Progenitor cell of endocrine pancreas (in vitro differentiated cells): ENCODE measurements at regions not wholly inside any gene's neighbourhood (a gene's known extent, or its start where the extent isn't known, plus 50 kb on each side); places are given as distances from the start of the nearest gene placed in this dataset.

Experiments used
- DNase-seq: peaks from one replicate; pipeline ENCODE4 v3.0.0; 2021; ENCODE audit warnings: low spot score; ENCODE audit not compliant: unreplicated experiment
- H3K27ac Mint-ChIP-seq: 2 replicates; pipeline ENCODE4 v1.8.0; 2021; ENCODE audit warnings: mild to moderate bottlenecking, moderate library complexity, mixed read lengths
- H3K27me3 Mint-ChIP-seq: 2 replicates; pipeline ENCODE4 v1.8.0; 2021; ENCODE audit warnings: mixed read lengths
- H3K36me3 Mint-ChIP-seq: 2 replicates; pipeline ENCODE4 v1.8.0; 2022; ENCODE audit warnings: mixed read lengths; ENCODE audit not compliant: insufficient read depth
- H3K4me1 Mint-ChIP-seq: 2 replicates; pipeline ENCODE4 v1.8.0; 2021; ENCODE audit warnings: low read depth, mixed read lengths
- H3K4me3 Mint-ChIP-seq: 2 replicates; pipeline ENCODE4 v1.8.0; 2021; ENCODE audit warnings: low read depth, mild to moderate bottlenecking, moderate library complexity, mixed read lengths
- H3K9me3 Mint-ChIP-seq: 2 replicates; pipeline ENCODE4 v1.8.0; 2021; ENCODE audit warnings: low read depth, mixed read lengths
- TF ChIP-seq, protein P1 (sequence below): fragments of 200-600 bp; sonication (generic); IDR thresholded peaks from one replicate; pipeline ENCODE4 v1.5.0; 2021; ENCODE audit warnings: antibody characterized with exemption, mild to moderate bottlenecking; ENCODE audit not compliant: unreplicated experiment

DNA sequence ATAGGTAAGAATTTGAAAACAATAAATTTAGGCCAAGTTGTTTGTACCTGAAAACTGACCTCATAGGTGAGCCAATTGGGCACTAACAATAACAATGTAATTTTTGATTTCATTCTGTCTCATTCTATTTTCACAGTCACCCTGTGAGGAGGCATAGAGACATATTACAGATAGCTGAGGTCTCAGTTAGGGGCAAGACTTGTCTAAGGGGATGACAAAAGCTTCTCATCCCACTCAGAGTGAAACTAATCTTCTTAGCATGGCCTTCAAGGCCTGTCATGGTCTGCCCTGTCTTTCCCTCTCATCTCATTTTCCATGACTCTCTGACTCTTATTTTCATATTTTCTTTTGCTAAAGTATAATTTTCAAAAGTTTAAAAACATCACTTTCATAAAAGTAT, 562.0 kb upstream of the TNP1 start:
- Mint-ChIP-seq H3K27me3 (peaks cover 2% of the 10 kb centered on the region), H3K36me3 (peaks cover 5% of the 10 kb centered on the region), H3K4me3 (no peak overlapping the region), H3K27ac (no peak overlapping the region), H3K4me1 (no peaks in the 10 kb centered on the region), H3K9me3 (peaks cover 5% of the 10 kb centered on the region)
- DNase-seq: no peak
- TF ChIP-seq, protein P1, sequence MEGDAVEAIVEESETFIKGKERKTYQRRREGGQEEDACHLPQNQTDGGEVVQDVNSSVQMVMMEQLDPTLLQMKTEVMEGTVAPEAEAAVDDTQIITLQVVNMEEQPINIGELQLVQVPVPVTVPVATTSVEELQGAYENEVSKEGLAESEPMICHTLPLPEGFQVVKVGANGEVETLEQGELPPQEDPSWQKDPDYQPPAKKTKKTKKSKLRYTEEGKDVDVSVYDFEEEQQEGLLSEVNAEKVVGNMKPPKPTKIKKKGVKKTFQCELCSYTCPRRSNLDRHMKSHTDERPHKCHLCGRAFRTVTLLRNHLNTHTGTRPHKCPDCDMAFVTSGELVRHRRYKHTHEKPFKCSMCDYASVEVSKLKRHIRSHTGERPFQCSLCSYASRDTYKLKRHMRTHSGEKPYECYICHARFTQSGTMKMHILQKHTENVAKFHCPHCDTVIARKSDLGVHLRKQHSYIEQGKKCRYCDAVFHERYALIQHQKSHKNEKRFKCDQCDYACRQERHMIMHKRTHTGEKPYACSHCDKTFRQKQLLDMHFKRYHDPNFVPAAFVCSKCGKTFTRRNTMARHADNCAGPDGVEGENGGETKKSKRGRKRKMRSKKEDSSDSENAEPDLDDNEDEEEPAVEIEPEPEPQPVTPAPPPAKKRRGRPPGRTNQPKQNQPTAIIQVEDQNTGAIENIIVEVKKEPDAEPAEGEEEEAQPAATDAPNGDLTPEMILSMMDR: no peak

DNA sequence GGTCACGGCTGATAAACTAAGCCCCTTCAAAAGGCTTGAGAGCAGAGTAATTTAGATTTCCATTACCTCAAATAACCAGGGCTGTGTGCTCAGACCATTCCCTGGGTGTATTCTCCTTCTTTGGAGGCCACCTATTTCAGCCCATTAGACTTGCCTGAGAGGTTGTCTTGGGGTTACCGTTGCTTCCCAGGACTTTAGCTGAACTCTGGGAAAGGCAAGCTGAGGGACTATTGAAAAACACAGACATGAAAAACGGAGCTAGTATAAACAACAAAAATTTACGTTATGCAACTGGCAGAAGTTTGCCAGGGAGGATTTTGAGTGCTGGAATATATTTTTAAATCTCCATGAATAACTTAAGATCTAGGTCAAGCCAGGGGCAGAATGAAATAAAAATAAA, 561.0 kb upstream of the TNP1 start:
- no peak for DNase-seq
- TF ChIP-seq, protein P1: no peak
- no peaks in the 10 kb centered on the region for H3K4me1 Mint-ChIP-seq
- no peak overlapping the region for H3K27ac Mint-ChIP-seq
- peaks cover 2% of the 10 kb centered on the region for H3K27me3 Mint-ChIP-seq
- no peak overlapping the region for H3K4me3 Mint-ChIP-seq
- H3K36me3 Mint-ChIP-seq: peaks cover 5% of the 10 kb centered on the region
- H3K9me3 Mint-ChIP-seq: peaks cover 5% of the 10 kb centered on the region

DNA sequence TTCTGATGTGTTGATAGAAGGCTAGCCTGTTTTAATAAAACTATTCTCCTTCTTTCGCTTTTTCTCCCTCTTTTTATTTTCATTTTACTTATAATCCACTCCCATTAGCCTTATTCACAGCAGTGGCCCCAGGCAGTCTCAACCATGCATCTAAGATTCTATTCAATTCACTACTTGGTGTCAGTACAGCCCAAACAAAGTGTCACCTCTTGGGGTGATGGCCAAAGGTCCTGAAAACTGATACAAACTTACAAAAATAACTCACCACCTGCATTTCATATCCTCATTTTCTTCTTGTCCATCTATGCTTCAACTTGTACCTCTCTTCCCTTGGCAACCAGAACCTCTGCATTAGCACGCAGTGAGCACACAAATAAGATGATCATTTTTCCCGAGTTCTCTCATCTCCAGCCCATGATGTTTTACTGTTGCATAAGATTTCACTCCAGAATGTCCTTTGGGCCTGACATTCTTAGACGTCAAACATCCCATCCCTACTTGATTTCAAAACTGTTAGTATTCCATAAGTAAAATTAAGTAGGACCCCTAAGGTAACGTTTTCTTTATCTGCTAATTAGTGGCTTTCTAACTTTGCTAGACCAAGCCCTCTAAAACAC, 559.3 kb upstream of the TNP1 start:
- TF ChIP-seq, protein P1: no peak
- Mint-ChIP-seq H3K4me1 (no peaks in the 10 kb centered on the region), H3K27ac (no peak overlapping the region)

DNA sequence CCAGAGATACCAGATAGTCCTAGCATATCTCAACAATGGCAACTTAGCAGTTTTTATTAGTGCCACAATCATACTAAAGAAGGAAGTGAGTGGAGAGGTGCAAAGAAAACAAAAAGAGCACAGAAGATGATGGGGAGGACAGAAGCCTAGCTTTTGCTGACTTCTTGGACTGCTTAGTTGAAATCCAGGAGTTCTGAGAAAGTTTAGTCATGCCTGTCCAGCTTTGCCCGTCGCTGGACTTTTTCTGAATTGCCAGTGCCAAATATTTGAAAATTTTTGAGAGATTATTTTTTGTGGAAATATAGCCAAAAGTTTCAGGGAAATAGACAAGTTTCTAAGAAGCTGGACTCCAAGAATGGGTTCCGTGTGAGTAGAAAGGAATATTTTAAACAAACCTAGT, 558.7 kb upstream of the TNP1 start:
- Mint-ChIP-seq H3K9me3 (no peaks in the 10 kb centered on the region), H3K4me3 (no peak overlapping the region)

More for the DNA sequence above, 559.3 kb upstream of the TNP1 start:
- DNase-seq: no peak
- no peaks in the 10 kb centered on the region for H3K9me3 Mint-ChIP-seq
- H3K4me3 Mint-ChIP-seq: no peak overlapping the region
- H3K27me3 Mint-ChIP-seq: peaks cover 2% of the 10 kb centered on the region
- no peaks in the 10 kb centered on the region for H3K36me3 Mint-ChIP-seq

DNA sequence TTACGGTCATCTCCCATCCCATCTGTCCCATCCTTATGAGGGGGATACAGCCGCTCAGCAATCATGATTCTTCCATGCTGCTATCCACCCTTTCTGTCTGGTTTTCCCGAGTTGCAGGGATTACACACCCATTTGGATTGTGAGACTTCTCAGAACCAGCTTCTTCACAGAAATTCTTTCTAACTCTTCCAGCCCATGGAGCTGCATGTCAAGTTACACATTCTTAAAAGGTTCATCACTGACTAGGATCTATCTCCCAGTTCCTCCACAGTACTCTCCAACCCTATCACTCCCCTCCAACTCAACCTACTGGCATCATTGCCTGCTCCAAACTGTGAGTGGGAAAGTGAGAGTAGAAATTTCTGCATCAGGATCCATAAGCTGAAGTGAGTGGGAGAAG, 558.2 kb upstream of the TNP1 start:
- H3K27me3 Mint-ChIP-seq: peaks cover 2% of the 10 kb centered on the region
- H3K9me3 Mint-ChIP-seq: no peaks in the 10 kb centered on the region
- H3K4me1 Mint-ChIP-seq: no peaks in the 10 kb centered on the region
- no peak for DNase-seq
- H3K27ac Mint-ChIP-seq: no peak overlapping the region
- H3K4me3 Mint-ChIP-seq: no peak overlapping the region
- H3K36me3 Mint-ChIP-seq: no peaks in the 10 kb centered on the region
- TF ChIP-seq, protein P1: no peak

More for the DNA sequence above, 558.7 kb upstream of the TNP1 start:
- H3K36me3 Mint-ChIP-seq: no peaks in the 10 kb centered on the region
- peaks cover 2% of the 10 kb centered on the region for H3K27me3 Mint-ChIP-seq
- no peak overlapping the region for H3K27ac Mint-ChIP-seq
- DNase-seq: no peak
- no peaks in the 10 kb centered on the region for H3K4me1 Mint-ChIP-seq
- TF ChIP-seq, protein P1: no peak
